Peyer's patch (tissue), 4 donors: ENCODE measurements at regions not wholly inside any gene's neighbourhood (a gene's known extent, or its start where the extent isn't known, plus 50 kb on each side); places are given as distances from the start of the nearest gene placed in this dataset.

ENCODE experiments used
- DNase-seq, 3 donors: peaks; one replicate each; pipeline ENCODE4 v3.0.0-alpha.2; 2017 to 2019
- H3K27ac ChIP-seq, 4 donors: fragments of 200-600 bp; sonication (generic); one replicate each; pipeline ENCODE4 v1.5.1; 2016 to 2019
- H3K27me3 ChIP-seq, 2 donors: fragments of 200-600 bp; sonication (generic); one replicate each; pipeline ENCODE4 v1.5.1; 2019
- H3K36me3 ChIP-seq, 3 donors: fragments of 200-600 bp; sonication (generic); one replicate each; pipeline ENCODE4 v1.5.1; 2016 to 2019
- H3K4me1 ChIP-seq, 4 donors: fragments of 200-600 bp; sonication (generic); one replicate each; pipeline ENCODE4 v1.5.1; 2016 to 2019
- H3K4me3 ChIP-seq, 4 donors: fragments of 200-600 bp; sonication (generic); 1 replicate in 3 of 4; 2 replicates in 1 of 4; pipeline ENCODE4 v1.5.1; 2016 to 2019; ENCODE audit warnings: mild to moderate bottlenecking in 1 of 4
- H3K9me3 ChIP-seq, 4 donors: fragments of 200-600 bp; sonication (generic); one replicate each; pipeline ENCODE4 v1.5.1; 2016 to 2019; ENCODE audit warnings: mild to moderate bottlenecking in 1 of 4
- POLR2A ChIP-seq, 2 donors: fragments of 450-650 bp; IDR thresholded peaks; one replicate each; pipeline ENCODE4 v1.5.1; 2017; ENCODE audit warnings: antibody characterized with exemption in 2 of 2, mild to moderate bottlenecking in 2 of 2, moderate library complexity in 2 of 2
- TF ChIP-seq, protein P1 (sequence below), 6 experiments: fragments of 450-650 bp in 4 of 6; fragments of 200-600 bp in 2 of 6; sonication (generic) in 1 of 6; IDR thresholded peaks; one replicate each; pipeline ENCODE4 v1.5.1; 2017 to 2019; ENCODE audit warnings: antibody characterized with exemption in 6 of 6, mild to moderate bottlenecking in 3 of 6, moderate library complexity in 1 of 6

- Histone ChIP-seq H3K27ac (no peak overlapping the region), H3K36me3 (no peaks in the 10 kb centered on the region), H3K9me3 (no peaks in the 10 kb centered on the region), H3K4me3 (no peak overlapping the region), H3K27me3 (no peaks in the 10 kb centered on the region), H3K4me1 (no peaks in the 10 kb centered on the region)
- DNase-seq = no peak
- no peak for TF ChIP-seq POLR2A (IDR thresholded peaks at IDR 0.05)
- TF ChIP-seq, protein P1, sequence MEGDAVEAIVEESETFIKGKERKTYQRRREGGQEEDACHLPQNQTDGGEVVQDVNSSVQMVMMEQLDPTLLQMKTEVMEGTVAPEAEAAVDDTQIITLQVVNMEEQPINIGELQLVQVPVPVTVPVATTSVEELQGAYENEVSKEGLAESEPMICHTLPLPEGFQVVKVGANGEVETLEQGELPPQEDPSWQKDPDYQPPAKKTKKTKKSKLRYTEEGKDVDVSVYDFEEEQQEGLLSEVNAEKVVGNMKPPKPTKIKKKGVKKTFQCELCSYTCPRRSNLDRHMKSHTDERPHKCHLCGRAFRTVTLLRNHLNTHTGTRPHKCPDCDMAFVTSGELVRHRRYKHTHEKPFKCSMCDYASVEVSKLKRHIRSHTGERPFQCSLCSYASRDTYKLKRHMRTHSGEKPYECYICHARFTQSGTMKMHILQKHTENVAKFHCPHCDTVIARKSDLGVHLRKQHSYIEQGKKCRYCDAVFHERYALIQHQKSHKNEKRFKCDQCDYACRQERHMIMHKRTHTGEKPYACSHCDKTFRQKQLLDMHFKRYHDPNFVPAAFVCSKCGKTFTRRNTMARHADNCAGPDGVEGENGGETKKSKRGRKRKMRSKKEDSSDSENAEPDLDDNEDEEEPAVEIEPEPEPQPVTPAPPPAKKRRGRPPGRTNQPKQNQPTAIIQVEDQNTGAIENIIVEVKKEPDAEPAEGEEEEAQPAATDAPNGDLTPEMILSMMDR (IDR thresholded peaks at IDR 0.05) = no peak
Measured at GRCh38 chr6:147695819-147696218, 187.3 kb downstream of the SAMD5 start.

DNA sequence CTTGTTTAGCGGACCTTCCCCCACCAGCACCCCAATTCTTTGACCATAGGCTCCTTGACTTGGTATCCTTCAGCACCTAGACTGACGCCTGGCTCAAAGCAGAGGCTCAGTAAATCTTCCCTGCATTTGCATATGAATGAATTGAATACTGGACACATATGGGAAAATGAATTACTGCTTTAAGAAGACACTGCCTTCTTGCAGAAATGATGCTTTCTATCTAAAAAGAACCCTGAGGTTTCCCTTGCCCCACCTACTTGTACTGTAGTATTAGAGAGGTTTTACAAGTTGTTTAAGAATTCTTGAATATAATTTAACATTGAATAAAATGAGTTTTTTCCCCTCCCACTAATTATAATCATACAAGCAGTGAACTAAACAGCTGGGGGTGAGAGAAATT, 190.7 kb downstream of the SAMD5 start:
- H3K4me3 ChIP-seq = no peak overlapping the region
- no peak for TF ChIP-seq POLR2A (IDR thresholded peaks at IDR 0.05)
- TF ChIP-seq, protein P1 (IDR thresholded peaks at IDR 0.05) = no peak
- no peaks in the 10 kb centered on the region for H3K36me3 ChIP-seq
- H3K27ac ChIP-seq = no peak overlapping the region
- H3K27me3 ChIP-seq = no peaks in the 10 kb centered on the region
- H3K4me1 ChIP-seq = no peaks in the 10 kb centered on the region
- H3K9me3 ChIP-seq = no peaks in the 10 kb centered on the region
- DNase-seq = no peak

- H3K4me3 ChIP-seq = no peak overlapping the region
- DNase-seq = no peak
- H3K4me1 ChIP-seq = no peaks in the 10 kb centered on the region
- H3K27ac ChIP-seq = no peak overlapping the region
- H3K9me3 ChIP-seq = no peaks in the 10 kb centered on the region
- no peak for TF ChIP-seq POLR2A (IDR thresholded peaks at IDR 0.05)
- TF ChIP-seq, protein P1 (IDR thresholded peaks at IDR 0.05) = no peak
- H3K36me3 ChIP-seq = no peaks in the 10 kb centered on the region
- no peaks in the 10 kb centered on the region for H3K27me3 ChIP-seq
Measured at GRCh38 chr6:147699637-147700036, 191.1 kb downstream of the SAMD5 start.

DNA sequence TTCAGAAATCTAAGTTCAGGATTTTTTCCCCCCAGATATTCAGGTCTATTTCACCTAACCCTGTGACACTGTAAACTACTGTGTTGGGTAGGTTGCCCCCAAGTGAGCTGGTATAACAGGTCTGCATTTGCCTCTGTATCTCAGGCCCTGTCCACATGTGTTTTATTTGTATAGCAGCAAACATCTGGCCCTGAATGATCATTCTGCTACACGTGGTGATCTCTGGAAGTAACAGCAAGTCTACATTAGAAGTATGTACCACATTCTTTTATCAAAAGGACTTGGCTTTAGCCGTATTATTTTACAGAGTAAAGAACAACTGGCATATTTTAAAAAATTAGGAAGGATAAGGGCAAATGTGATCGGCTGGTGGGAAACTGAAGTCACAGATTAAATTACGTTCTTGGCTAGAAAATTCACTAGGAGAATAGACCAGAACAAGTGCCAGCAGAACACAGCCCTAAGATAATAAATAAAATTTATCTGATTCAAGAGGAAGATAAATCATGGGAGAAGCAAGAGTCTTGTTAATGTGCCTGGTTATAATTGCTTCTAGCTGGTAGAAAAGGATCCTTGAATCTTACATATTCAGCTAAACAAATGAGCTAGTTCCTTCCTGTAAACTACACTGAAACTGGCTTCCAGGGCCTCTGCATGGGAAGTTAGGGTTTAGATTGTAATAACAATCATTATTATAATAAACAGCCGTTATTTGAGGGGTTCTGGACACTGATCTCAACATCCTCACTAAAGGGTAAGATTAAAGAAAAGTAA, 192.1 kb downstream of the SAMD5 start:
- TF ChIP-seq, protein P1 (IDR thresholded peaks at IDR 0.05) = no peak
- TF ChIP-seq POLR2A (IDR thresholded peaks at IDR 0.05) = no peak
- no peaks in the 10 kb centered on the region for H3K4me1 ChIP-seq
- no peak for DNase-seq
- H3K4me3 ChIP-seq = no peak overlapping the region
- H3K9me3 ChIP-seq = no peaks in the 10 kb centered on the region
- no peaks in the 10 kb centered on the region for H3K27me3 ChIP-seq
- H3K27ac ChIP-seq = no peak overlapping the region
- no peaks in the 10 kb centered on the region for H3K36me3 ChIP-seq

- Histone ChIP-seq H3K36me3 (no peaks in the 10 kb centered on the region), H3K27me3 (no peaks in the 10 kb centered on the region), H3K4me1 (no peaks in the 10 kb centered on the region), H3K9me3 (no peaks in the 10 kb centered on the region), H3K27ac (no peak overlapping the region), H3K4me3 (no peak overlapping the region)
- no peak for TF ChIP-seq POLR2A (IDR thresholded peaks at IDR 0.05)
- TF ChIP-seq, protein P1 (IDR thresholded peaks at IDR 0.05) = no peak
- DNase-seq = no peak
Measured at GRCh38 chr6:147704691-147705090, 196.2 kb downstream of the SAMD5 start.
